ENCODE measurements at regions not wholly inside any gene's neighbourhood (a gene's known extent, or its start where the extent isn't known, plus 50 kb on each side); places are given as distances from the start of the nearest gene placed in this dataset.
"Not testable (repeated sequence)": the region's sequence is repeated elsewhere in the genome, so short reads cannot be mapped to it uniquely, and the experiment has no call there.

DNA sequence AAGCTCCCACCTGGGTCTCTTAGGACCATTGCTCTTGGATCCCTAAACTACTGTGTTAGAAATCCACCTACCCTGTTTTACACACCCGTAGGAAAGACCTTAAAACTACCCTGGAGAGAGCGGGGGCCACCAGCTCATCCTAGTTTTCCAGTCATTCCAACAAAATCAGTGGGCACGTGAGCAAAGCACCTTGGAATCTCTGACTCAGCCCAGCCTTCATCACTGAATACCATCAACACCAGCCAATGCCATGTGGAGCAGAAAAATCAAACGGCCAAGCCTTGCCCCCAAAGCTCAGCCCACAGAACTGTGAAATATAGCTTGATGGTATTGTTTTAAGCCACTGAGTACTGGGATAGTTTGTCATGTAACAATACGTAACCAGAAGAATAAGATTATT, 449.7 kb upstream of the CHAC2 start:
- TF ChIP-seq, protein P1, sequence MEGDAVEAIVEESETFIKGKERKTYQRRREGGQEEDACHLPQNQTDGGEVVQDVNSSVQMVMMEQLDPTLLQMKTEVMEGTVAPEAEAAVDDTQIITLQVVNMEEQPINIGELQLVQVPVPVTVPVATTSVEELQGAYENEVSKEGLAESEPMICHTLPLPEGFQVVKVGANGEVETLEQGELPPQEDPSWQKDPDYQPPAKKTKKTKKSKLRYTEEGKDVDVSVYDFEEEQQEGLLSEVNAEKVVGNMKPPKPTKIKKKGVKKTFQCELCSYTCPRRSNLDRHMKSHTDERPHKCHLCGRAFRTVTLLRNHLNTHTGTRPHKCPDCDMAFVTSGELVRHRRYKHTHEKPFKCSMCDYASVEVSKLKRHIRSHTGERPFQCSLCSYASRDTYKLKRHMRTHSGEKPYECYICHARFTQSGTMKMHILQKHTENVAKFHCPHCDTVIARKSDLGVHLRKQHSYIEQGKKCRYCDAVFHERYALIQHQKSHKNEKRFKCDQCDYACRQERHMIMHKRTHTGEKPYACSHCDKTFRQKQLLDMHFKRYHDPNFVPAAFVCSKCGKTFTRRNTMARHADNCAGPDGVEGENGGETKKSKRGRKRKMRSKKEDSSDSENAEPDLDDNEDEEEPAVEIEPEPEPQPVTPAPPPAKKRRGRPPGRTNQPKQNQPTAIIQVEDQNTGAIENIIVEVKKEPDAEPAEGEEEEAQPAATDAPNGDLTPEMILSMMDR (IDR thresholded peaks at IDR 0.05; ENCODE audit: control insufficient read depth, insufficient read depth, low read depth, low read length, missing control alignments): no peak
- no peak overlapping the region for H3K4me3 ChIP-seq (ENCODE audit: control insufficient read depth, low read depth, low read length)
- no peak for DNase-seq (ENCODE audit: low read depth)

DNA sequence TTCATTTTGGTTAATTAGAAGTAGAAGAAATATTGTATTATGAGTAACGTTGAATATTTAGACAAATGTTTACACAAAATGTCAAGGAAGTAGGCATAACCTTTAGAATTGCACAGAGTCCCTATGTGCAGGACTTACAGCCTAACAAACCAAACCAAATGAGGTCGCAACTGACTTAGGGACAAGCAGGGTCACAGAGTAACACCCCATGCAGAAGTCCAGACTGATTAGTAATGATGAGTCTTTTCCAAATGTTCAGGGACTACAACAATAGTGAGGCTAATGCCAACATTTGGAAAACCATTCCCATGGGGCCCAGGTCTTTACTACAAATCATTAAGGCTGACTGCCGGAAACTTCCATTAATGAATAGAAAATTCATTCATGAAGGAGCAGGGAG, 452.5 kb upstream of the CHAC2 start:
- DNase-seq (ENCODE audit: low read depth): no peak
- no peak overlapping the region for H3K4me3 ChIP-seq (ENCODE audit: control insufficient read depth, low read depth, low read length)
- TF ChIP-seq, protein P1 (IDR thresholded peaks at IDR 0.05; ENCODE audit: control insufficient read depth, insufficient read depth, low read depth, low read length, missing control alignments): no peak

DNA sequence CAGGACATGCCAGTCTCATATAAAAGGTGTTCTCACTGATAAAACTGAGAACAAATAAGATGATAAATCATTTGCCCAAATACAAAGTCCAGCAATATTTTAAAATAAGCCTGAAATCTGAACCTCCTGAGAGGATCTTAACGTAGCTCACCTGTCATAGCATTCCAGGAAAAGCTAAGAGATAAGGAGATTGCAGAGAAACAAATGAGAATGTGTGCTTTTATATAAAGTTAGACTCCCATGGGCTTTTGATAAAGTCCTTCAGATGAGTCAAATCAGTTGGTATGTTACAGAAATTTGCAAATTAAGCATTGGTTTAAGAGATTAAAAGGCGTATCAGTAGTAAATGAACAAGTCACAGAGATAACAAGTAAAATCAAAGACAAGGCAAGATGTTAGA, 452.9 kb upstream of the CHAC2 start:
- DNase-seq (ENCODE audit: low read depth): no peak
- TF ChIP-seq, protein P1 (IDR thresholded peaks at IDR 0.05; ENCODE audit: control insufficient read depth, insufficient read depth, low read depth, low read length, missing control alignments): no peak
- H3K4me3 ChIP-seq (ENCODE audit: control insufficient read depth, low read depth, low read length): no peak overlapping the region

DNA sequence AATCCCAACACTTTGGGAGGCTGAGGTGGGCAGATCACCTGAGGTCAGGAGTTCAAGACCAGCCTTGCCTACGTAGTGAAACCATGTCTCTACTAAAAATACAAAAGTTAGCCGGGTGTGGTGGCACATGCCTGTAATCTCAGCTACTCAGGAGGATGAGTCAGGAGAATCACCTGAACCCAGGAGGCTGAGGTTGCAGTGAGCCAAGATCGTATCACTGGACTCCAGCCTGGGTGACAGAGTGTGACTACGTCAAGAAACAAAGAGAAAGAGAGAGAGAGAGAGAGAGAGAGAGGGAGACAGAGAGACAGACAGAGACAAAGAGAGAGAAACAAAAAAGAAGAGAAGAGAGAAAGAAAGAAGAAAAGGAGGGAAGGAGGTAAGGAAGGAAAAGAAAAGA, 454.0 kb upstream of the CHAC2 start:
- DNase-seq (ENCODE audit: low read depth): not testable (repeated sequence)

DNA sequence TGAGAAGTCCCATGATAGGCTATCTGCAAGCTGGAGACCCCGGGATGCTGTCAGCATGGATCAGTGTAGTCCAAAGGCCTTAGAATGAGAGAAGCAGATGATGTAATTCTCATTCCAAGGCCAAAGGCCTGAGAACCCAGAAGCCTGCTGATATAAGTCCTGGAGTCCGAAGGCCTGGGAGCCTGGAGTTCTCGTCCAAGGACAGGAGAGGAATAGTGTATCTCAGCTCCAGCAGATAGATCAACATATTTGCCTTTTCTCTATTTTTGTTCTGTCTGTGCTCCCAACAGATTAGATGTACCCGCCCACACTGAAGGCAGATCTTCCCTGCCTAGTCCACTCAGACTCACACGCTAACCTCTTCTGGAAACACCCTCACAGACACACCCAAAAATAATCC, 454.9 kb upstream of the CHAC2 start:
- TF ChIP-seq, protein P1 (IDR thresholded peaks at IDR 0.05; ENCODE audit: control insufficient read depth, insufficient read depth, low read depth, low read length, missing control alignments): no peak
- no peak overlapping the region for H3K4me3 ChIP-seq (ENCODE audit: control insufficient read depth, low read depth, low read length)
- DNase-seq (ENCODE audit: low read depth): no peak

More for the DNA sequence above, 454.0 kb upstream of the CHAC2 start:
- H3K4me3 ChIP-seq (ENCODE audit: control insufficient read depth, low read depth, low read length): not testable (repeated sequence)

DNA sequence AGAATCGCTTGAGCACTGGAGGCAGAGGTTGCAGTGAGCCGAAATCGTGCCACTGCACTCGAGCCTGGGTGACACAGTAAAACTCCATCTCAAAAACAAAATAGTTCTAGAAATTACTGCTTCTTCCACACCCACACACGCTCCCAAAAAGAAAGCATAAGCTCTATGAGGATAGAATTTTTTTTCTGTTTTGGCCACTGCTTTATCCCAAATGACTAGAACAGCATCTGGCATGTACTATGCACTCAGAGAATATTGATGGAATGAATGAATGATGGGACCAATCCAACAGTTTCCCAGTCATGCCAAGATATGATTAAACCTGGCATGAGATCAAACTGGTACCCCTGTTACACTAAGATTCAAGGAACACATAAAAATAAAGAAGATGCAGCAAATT, 455.4 kb upstream of the CHAC2 start:
- H3K4me3 ChIP-seq (ENCODE audit: control insufficient read depth, low read depth, low read length): no peak overlapping the region
- TF ChIP-seq, protein P1 (IDR thresholded peaks at IDR 0.05; ENCODE audit: control insufficient read depth, insufficient read depth, low read depth, low read length, missing control alignments): no peak
- no peak for DNase-seq (ENCODE audit: low read depth)

DNA sequence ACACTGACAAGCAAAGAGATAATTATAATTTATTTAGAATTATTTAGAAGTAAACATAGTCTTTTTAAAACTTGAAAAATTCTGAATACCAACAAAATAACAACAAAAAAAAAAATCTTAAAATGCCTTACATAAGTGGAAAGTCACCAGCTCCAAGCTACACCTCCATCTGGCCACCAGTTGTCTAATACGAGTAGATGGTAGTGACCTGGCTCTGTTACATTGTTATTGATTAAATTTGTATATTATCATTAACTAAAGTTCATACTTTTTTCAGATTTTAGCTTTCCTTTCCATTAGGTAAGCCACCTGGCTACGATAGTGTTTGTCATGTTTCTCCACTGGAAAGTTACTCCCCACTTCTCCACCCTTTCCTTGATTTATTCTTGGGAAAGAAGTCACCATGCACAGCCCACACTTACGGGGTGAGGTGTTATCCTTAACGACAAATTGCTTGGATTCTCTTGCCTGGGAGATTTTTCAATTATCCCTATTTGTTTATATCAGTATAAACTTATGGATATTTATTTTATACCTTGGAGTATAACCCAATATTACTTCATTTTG, 464.5 kb upstream of the CHAC2 start:
- DNase-seq (ENCODE audit: low read depth): no peak
- no peak overlapping the region for H3K4me3 ChIP-seq (ENCODE audit: control insufficient read depth, low read depth, low read length)
- TF ChIP-seq, protein P1 (IDR thresholded peaks at IDR 0.05; ENCODE audit: control insufficient read depth, insufficient read depth, low read depth, low read length, missing control alignments): no peak
